Fibroblast of gingiva (primary cell): ENCODE measurements at regions not wholly inside any gene's neighbourhood (a gene's known extent, or its start where the extent isn't known, plus 50 kb on each side); places are given as distances from the start of the nearest gene placed in this dataset.
"Not testable (repeated sequence)": the region's sequence is repeated elsewhere in the genome, so short reads cannot be mapped to it uniquely, and the experiment has no call there.

Experiments
- DNase-seq: peaks from one replicate; pipeline ENCODE4 v3.0.0-alpha.2; 2011; ENCODE audit warnings: low read depth

DNA sequence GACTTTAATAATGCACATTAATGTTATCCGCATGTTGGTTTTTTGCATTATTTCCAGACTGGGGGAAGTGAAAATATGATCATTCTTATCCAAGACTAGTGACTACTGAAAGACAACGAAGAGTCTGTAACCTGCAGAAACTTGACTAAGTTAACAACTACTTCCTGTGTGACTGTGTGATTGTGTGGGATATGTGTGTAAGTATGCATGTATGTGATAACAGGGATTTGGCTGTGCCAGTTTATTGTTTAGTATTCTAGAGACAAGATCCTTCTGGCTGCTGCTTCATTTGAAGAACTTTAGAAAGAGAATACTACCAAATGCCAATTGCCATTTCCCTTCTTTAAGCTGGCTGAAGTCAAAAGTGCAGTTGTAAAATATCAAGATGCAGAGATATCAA, 375.7 kb upstream of the PRR16 start:
- no peak for DNase-seq

DNA sequence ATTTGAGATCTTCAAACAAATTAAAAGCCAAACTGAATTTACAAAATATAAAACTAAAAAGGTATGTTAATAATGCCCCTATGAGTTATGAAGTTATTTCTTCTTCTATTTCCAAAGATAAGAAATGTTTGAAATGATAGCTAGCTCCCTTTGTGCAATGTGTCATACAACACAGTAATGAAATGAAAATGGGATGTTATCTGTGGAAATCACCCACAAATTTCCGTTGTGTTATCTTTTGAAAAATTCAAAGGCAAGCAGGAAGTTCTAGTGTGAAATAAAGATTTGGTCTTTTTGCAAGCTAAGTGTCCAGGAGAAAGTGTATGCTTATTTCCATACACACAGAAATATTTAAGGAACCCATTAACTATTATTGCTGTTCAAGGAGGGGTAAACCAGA, 375.3 kb upstream of the PRR16 start:
- no peak for DNase-seq

DNA sequence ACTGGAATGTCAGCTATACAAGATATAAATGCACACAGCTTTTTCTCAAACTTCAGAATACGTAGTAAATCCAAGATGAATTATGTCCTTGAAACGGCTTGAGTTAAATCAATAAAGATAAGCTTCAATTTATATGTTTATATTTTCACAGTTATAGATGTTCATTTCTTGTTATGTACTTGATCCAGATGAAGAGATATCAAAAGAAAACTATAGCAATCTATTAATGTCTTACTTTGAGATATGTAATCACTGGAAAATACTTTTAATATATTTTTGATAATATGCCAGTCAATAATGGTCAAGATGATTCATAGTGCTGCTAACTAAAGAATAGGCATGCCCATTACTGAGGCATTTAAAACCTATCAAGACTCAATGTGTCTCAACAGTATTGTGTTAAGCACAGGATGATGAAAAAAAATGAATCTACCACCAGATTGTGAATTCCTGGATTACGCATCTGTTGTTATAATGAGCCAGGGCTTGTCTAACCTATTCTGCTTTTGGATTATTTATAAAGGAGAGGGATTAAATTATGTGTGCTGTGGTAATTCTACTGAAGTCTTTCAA, 372.6 kb upstream of the PRR16 start:
- no peak for DNase-seq

DNA sequence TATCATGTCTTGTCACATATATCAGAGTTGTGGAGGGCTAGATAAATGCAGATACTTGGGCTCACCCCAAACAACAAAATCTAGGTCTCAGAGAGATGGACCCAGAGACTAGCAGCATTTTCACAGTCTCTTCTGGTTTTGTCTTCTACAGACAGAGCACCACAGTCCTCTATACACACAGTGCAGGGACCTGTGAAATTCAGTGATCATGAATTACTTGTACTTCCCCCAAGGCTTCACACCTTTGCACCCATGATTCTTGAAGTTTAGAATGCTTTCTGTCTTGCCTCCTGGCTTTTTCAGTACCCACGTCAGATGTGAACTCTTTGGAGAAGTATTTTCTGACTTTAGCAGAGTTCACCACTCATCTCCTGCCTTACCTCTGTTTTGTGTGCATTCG, 371.5 kb upstream of the PRR16 start:
- no peak for DNase-seq

DNA sequence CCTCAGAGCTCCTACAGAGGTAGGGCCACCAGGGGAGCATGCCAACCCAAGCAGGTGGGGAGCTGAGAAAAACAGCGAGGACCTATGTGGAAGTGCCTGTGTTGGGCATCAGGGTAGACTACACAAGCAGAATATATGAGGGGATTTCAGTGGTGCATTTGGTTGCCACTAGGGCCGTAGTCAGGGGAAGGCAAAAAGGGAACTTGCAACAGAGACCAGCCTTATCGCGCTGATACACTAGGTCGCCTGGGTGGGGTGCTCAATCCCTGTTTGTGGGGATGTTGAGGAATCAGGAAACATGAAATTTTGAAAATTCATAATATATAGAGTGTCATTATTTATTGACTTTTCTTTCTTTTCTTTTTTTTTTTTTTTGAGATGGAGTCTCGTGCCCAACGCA, 370.9 kb upstream of the PRR16 start:
- DNase-seq = no peak

DNA sequence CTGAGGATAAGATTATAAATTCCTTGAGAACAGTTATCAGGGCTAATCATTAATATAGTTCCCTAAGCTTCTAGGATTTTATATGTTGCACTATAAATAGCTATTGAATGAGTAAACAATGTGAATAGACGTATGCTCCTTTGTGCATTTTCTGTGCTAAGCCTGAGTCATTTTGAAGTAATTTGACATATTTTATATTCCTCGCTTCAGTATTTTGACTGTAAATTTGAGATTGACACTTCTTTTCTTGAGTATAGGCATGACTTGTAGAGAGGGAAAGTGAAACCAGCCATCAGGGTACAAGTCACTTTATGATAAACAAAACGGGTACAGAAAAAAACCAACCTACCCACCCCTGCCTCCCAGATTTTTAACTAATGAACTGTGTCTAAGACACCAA, 367.7 kb upstream of the PRR16 start:
- peak; percentile 7 for DNase-seq

DNA sequence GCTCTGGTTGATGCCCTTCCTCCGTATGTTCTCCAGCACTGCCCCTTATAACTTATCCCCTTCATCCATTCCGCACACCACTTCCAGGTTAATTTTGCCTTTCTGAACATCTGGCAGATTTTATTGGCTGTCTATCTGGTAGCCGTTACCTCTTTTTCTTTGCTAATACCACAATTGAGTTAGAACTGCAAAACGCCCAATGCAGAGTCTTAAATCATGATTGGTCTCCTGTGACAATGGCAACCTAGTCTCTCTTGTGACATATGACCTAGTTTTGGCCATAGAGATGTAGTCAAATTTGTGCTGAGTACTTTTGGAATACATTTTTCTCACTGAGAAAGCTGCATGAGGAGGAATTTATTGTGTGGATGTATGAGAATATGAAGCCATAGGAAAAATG, 365.7 kb upstream of the PRR16 start:
- DNase-seq = no peak

DNA sequence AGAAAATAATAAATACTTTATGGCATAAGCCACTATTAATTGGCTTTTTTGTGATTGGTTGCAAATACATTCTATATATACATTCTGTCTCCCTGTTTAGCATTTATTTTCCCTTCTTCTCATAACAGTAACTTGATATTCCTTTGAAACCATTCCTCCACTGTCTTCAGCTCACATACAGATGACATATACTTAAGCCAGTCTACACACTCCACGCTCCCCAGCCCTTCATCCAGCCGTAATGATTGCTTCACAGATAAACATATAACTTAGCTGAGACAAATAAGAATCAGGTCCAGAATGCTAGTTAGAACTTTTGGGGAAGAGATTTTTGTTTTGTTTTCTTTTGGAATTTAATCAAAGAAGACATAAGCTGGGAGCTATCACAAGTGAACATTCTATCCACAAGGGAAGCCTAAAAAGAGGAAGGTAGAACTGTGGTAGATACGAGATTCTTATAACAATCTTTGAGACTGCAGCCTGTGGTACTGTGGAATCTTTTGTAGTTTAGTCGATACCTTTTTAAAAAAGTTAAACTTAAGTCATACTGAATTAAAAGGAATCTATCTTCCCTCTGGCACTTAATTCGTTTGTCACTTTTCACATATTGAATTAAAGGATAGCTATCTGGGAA, 365.1 kb upstream of the PRR16 start:
- DNase-seq = no peak

DNA sequence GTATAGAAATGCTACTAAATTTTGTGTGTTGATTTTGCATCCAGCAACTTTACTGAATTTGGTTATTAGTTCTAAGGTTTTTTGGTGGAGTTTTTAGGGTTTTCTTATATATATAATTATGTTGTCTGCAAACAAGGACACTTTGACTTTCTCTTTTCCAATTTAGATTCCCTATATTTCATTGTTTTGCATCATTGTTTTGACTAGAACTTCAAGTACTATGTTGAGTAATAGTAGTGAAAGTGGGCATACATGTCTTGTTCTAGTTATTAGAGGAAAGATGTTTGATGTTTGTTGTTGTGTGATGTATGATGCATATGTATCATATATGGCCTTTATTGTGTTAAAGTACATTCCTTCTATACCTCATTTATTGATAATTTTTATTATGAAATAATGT, 362.3 kb upstream of the PRR16 start:
- no peak for DNase-seq

DNA sequence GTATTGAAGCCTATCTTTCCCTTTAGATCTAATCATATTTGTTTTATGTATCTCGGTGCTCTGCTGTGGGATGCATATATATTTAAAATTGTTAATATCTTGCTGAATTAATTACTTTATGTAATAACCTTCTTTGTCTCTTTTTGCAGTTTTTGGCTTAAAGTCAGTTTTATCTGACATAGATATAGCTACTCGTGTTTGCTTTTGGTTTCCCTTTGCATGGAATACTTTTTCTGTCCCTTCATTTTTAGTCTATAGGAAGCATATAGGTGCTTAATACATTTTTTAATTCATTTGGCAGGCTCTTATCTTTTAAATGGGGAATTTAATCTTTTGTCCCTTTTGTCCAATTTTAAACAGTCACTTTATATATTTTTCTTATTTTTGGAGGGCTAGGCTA, 360.6 kb upstream of the PRR16 start:
- no peak for DNase-seq

DNA sequence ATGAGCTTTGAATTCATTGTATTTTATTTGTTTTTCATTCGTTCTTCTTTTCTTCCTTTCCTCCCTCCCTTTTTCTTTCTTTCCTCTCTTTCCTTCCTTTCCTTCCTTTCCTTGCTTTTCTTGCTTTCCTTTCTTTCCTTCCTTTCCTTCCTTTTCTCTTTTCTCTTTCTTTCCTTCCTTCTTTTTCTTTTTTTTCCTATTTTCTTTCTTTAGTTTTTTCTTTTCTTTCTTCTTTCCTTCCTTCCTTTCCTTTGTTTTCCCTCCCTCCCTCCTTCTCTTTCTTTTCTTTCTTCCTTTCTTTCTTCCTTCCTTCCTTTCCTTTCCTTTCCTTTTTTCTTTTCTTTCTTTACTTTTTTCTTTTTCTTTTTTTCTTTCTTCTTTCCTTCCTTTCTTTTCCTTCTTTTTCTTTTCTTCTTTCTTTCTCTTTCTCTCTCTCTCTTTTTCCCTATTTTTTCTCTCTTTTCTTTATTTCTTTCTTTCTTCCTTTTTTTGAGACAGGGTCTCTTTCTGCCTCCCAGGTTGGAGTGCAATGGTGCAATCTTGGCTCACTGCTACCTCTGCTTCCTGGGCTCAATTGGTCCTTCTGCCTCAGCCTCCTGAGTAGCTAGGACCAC, 357.1 kb upstream of the PRR16 start:
- DNase-seq = no peak

DNA sequence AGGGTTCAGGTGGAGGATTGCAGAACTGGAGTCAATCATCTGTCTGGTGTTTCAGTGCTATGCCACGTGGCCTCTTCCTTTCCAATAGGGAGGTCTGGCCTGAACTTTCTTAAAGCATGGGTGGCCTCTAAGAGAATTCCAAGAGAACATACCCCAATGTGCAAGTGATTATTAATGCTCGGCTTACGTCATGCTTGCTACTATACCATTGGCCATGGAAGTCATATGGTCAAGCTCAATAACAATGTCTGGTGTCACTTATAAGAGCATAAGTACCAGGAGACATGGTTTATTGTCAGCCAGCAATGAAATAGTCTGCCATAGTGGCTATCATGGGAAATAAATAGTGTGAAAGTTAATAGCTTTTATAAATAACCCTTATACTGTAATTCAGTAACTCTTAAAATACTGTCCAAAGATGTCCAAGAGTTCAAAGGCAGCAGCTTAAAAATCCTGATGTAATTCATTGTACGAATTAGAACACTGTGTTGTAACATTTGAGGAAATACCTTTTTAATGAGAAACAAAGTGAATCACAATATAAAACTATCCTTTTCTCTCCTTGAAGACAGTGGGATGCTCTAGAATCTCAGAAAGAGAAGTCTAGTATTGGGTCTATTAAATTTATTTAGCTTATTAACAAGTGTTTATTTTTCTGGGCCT, 355.4 kb upstream of the PRR16 start:
- peak; percentile 51 for DNase-seq

DNA sequence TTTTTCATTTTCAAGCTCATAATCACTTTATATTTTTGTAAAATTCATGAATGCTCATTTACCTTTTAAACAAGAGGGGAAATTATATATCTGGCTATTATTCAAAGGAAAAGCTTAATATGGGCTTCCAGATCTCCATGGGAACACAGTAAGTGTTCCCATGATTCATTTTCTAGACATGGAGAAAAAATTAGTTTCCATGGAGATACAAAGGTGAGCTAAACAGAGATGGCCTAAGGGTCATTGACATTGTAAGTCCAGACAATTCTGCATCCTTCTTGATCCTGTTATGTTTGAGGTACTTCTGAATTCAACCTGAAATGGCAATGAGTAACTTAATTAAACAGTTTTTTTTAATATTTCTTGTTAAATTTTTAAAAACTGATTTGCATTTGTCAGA, 341.4 kb upstream of the PRR16 start:
- no peak for DNase-seq

DNA sequence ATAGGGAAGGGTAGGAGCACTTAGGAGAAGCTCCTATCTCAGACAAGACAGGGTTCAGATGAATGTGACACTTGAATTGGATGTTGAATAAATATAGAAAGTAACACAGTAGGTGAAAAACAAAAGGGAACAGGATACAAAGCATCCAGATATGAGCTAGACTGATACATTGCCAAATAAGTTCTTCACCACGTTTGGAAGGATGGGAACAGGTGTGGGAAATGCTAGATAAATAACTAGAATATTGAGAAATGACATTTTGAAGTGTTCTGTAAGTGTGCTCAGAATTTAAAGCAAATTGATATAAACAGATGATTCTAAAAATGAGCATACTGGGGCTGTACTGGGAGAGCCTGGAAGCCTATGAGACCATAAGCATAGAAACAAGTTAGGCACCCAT, 340.1 kb upstream of the PRR16 start:
- DNase-seq = no peak

DNA sequence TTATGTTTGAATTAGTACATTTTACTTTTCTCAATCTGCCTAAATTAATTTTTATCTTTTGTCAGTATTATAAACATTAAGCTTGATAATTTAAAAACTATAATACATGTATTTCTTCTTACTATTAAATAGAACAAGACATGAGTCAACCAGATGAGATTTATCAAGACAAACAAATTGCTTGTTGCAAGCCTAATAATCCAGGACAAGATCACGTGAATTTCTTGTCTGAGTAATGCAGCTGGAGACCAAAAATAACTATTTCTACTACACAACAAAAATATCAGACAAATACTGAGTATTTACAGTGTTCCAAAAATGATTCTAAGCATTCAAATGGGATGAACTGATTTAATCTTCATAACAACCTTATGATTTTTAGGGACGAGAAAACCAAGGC, 339.1 kb upstream of the PRR16 start:
- DNase-seq = peak; percentile 21

DNA sequence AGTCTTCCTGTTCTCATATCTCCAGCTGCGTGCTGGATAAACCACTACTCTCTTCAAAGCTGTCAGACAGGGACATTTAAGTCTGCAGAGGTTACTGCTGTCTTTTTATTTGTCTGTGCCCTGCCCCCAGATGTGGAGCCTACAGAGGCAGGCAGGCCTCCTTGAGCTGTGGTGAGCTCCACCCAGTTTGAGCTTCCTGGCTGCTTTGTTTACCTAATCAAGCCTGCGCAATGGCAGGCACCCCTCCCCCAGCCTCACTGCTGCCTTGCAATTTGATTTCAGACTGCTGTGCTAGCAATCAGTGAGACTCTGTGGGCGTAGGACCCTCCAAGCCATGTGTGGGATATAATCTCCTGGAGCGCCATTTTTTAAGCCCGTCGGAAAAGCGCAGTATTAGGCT, 331.8 kb upstream of the PRR16 start:
- not testable (repeated sequence) for DNase-seq

DNA sequence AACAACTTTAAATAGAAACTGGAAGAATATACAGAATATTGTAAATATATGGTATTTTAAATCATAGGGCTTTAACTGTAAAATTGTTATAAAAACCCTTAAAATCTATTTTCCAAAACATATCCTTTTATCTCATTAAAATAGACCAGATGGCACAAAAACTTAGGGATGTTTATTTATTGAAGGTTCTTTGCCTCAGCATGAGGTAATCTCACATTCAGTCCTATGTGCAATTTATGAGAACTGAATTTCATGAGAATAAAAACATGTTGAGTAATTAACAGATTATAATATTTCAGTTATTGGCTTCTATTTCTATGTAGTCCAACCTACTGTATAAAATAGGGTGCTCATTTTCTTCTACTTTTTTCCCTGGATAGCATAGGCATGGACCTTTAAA, 329.2 kb upstream of the PRR16 start:
- DNase-seq = peak; percentile 68

DNA sequence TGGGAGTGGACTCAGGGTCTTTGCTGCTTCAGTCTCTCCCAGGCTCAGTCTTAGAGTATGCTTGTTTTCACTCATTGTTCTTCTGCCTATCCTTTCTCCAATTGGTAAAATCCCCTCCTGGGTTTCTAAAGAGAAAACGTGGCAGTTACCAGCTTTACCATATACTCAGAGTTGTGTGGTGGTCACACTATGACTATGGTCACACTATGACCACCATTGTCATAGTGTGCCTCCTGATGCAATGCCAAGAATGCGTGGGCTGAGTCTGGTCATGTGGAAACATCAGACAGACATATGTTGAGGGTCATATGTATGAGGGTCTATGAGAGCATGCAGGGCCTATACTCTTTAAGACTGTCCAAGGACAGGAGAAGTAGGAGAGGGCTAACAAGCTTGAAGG, 326.5 kb upstream of the PRR16 start:
- DNase-seq = no peak

DNA sequence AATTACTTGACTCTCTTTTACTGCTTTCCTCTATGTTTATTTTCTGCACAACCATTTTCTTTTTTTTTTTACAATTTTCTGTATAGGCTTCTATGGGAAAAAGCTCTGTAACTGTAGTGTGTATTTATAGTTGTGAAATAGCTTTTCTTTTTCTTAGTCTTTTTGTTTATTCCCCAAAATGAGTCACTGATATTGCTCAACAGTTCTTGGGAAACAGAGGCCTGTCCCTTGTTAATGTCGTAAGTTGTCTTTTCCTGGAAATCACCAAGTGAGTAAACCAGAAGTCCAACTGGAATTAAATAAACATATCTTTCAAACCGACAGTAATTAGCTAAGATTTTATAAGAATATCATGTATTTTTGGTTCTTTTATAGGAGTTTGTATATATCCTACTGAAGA, 325.1 kb upstream of the PRR16 start:
- peak; percentile 96 for DNase-seq

DNA sequence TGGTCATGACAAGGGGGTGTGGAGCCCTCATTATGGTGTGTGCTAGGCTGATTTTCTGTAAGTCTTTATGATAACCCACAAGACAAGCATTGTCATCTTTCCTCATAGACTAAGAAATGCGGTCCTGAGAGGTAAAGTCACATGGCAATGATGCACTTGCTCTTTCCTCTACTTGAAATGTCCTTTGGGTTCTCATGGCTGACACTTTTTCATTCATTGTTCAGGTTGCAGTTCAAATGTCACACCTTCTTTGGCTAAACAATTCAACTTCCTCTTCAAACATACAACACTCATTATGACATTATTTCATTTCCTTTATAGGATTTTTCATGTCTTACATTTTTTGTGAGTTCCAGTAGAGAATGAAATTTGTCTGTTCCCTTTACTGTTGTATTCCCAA, 323.6 kb upstream of the PRR16 start:
- DNase-seq = no peak

DNA sequence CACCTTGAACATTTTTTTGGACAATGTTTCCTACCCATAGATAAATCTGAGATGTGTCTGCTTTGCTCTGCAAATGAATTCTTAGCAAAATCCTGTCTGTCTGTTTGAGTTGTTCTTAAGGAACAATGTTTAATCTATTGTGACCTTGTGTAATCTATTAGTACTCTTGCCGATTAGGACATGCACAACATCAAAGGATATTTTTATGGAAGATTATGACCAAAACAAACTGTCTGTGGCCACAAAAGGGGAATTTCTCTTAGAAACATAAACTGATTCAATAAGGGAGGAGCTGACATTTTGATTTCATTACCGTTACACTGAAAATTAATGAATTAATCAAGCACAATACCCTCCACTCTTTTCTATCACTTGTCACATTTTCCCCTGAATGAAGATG, 323.0 kb upstream of the PRR16 start:
- DNase-seq = no peak

DNA sequence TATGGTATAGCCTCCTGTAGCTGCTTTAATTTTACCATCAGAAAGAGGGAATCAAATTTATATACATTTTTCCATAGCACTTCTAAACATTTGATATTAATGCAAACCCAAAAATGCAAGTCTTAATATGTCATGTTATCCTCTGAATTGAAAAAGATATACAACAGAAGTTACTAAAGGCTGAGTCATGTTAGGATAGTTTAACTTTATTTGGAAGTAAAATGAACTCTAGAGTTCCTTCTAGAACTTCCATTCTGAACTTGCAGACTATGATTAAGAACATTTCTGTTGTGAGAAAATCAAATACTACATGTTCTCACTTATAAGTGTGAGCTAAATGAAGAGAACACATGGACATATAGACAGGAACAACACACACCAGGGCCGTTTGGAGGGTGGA, 317.3 kb upstream of the PRR16 start:
- DNase-seq = peak; percentile 12

DNA sequence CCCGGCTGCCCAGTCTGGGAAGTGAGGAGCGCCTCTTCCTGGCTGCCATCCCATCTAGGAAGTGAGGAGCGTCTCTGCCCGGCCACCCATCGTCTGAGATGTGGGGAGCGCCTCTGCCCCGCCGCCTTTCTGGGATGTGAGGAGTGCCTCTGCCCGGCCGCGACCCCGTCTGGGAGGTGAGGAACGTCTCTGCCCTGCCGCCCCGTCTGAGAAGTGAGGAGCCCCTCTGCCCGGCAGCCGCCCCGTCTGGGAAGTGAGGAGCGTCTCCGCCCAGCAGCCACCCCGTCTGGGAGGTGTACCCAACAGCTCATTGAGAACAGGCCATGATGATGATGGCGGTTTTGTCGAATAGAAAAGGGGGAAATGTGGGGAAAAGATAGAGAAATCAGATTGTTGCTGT, 316.2 kb upstream of the PRR16 start:
- not testable (repeated sequence) for DNase-seq

DNA sequence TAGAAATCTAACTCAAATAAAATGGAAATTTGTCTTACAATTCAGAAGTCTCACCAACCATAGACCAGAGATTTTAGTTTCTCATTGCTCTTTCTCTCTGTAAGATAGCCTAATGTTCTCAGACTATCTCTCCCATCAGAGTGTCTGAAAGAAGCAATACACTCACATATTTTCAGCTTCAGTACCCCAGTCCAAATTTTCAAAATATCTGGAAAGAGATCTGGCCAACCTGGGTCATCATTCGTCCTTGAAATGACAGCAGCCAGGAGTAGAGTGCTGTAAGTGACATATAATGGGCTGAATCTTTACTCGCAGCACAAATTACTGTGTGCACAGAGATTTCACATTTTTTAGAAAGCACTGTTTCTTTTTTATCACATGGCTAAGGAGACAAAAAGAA, 313.3 kb upstream of the PRR16 start:
- no peak for DNase-seq
